ENCODE measurements at regions not wholly inside any gene's neighbourhood (a gene's known extent, or its start where the extent isn't known, plus 50 kb on each side); places are given as distances from the start of the nearest gene placed in this dataset.

DNA sequence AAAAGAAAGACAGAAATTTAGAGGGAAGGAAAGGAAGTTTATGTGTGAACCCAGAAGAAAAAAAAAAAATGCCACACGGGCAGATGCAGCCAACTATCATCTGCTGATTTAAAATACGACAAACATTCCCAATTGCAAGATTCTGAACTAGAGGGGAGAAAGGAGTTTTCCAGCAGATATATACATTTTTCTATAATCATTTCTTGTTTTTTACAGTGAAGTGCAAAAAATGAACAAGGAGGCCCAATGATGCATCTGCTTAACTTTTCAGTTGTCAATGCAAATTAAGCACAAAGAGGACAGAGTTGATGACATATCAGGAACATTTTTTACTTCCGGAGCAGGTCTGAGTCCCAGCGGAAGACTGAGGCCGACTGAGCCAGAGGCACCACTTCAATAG, 144.7 kb downstream of the MYCN start:
- H3K36me3 ChIP-seq (replicated peaks): no peaks in the 10 kb centered on the region
- TF ChIP-seq, protein P1, sequence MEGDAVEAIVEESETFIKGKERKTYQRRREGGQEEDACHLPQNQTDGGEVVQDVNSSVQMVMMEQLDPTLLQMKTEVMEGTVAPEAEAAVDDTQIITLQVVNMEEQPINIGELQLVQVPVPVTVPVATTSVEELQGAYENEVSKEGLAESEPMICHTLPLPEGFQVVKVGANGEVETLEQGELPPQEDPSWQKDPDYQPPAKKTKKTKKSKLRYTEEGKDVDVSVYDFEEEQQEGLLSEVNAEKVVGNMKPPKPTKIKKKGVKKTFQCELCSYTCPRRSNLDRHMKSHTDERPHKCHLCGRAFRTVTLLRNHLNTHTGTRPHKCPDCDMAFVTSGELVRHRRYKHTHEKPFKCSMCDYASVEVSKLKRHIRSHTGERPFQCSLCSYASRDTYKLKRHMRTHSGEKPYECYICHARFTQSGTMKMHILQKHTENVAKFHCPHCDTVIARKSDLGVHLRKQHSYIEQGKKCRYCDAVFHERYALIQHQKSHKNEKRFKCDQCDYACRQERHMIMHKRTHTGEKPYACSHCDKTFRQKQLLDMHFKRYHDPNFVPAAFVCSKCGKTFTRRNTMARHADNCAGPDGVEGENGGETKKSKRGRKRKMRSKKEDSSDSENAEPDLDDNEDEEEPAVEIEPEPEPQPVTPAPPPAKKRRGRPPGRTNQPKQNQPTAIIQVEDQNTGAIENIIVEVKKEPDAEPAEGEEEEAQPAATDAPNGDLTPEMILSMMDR (IDR thresholded peaks at IDR 0.05; ENCODE audit: low read depth, low read length, missing control alignments): no peak
- in situ Hi-C loops (cut with HindIII; ENCODE audit: low pct_ligation_motif_present, low sequenced_read_pairs): no loop called here
- H3K27me3 ChIP-seq (replicated peaks): no peaks in the 10 kb centered on the region
- H3K4me3 ChIP-seq (ENCODE audit: low read depth, low read length): no peak overlapping the region
- H3K27ac ChIP-seq: no peak overlapping the region
- no peak for DNase-seq

DNA sequence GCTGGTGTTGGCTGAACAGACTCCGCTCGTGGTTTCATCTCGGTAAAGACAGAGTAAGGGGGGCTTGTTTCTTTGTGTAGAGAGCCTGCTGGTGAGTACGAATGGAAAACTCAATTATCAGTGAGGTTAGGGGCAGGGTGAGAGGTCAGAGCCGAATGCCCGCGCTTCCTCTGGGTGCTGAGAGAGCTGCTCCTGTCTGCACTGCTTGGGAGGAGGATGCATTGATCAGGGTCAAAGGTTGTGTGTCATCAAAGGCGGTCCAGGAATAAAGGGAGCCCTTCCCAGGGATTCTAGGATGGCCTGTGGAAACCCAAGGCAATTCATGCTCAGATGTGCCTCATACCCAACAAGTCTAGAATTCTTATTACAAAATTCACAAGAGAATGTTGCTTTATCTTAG, 143.9 kb downstream of the MYCN start:
- Histone ChIP-seq H3K36me3 (replicated peaks) (no peaks in the 10 kb centered on the region), H3K27ac (no peak overlapping the region), H3K4me3 (ENCODE audit: low read depth, low read length) (no peak overlapping the region), H3K27me3 (replicated peaks) (no peaks in the 10 kb centered on the region)
- in situ Hi-C loops (cut with HindIII; ENCODE audit: low pct_ligation_motif_present, low sequenced_read_pairs): no loop called here
- TF ChIP-seq, protein P1 (IDR thresholded peaks at IDR 0.05; ENCODE audit: low read depth, low read length, missing control alignments): no peak
- no peak for DNase-seq

DNA sequence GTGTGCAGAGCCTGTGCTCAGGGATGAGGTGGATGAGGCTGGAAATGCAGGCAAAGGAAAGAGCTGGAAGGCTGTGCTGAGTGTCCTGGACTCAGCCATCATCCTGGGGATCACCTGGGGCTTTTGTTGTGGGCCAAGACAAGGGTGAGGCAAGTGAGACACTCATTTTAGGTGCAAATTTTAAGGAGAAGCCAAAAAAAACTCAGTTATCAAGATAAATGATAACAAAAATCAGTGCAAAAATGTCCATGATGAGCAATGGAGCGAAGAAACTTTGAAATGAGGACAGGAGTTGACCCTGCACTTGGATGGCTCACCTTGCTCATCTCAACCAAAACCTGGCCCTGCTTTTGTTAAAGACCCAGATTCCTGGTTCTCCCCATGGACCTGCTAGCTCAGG, 141.9 kb downstream of the MYCN start:
- in situ Hi-C loops (cut with HindIII; ENCODE audit: low pct_ligation_motif_present, low sequenced_read_pairs): no loop called here
- TF ChIP-seq, protein P1 (IDR thresholded peaks at IDR 0.05; ENCODE audit: low read depth, low read length, missing control alignments): no peak

DNA sequence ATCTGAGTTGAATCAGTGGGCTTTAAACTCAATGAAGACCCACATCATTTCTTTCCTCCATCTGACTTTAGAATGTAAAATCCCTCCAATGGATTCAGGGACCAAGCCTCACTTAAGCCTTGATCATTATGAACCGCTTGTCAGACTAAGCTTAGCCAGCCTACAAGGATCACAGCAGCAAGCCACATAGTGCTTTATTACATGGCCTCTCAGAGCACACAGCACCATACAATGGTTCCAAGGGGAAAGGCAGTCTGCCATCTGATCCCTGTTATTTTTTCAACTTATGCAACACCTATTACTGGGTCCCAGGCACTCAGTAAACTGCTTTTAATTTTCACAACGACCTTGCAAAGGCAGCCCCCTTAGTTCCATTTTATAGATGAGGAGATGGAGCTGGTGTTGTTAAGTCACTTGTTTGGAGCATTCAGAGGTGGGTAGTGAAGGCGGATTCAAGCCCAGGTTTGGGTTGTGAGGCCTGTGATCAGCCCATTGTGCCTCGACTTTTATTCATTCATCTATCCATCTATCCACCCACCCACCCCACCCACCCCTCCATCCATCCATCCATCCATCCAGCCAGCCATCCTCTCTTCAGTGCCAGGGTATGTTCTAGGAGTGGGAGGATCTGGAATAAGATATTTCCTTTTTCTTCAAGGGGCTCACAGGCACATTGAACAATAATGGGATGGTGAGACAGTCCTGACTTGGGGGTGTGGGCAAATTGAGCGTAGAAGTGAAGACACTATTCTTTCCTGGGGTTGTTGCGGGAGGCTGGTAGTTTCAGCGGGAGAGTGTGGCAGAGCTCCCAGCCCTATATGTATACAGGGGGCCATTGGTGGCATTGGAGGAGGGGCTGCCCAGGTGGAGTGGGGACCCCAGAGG, 141.2 kb downstream of the MYCN start:
- TF ChIP-seq, protein P1 (IDR thresholded peaks at IDR 0.05; ENCODE audit: low read depth, low read length, missing control alignments): no peak
- H3K27me3 ChIP-seq (replicated peaks): no peaks in the 10 kb centered on the region
- H3K4me3 ChIP-seq (ENCODE audit: low read depth, low read length): no peak overlapping the region
- no peaks in the 10 kb centered on the region for H3K36me3 ChIP-seq (replicated peaks)
- no peak overlapping the region for H3K27ac ChIP-seq
- in situ Hi-C loops (cut with HindIII; ENCODE audit: low pct_ligation_motif_present, low sequenced_read_pairs): no loop called here
- no peak for DNase-seq

More for the DNA sequence above, 141.9 kb downstream of the MYCN start:
- DNase-seq: no peak
- Histone ChIP-seq H3K36me3 (replicated peaks) (no peaks in the 10 kb centered on the region), H3K27me3 (replicated peaks) (no peaks in the 10 kb centered on the region), H3K27ac (no peak overlapping the region), H3K4me3 (ENCODE audit: low read depth, low read length) (no peak overlapping the region)

DNA sequence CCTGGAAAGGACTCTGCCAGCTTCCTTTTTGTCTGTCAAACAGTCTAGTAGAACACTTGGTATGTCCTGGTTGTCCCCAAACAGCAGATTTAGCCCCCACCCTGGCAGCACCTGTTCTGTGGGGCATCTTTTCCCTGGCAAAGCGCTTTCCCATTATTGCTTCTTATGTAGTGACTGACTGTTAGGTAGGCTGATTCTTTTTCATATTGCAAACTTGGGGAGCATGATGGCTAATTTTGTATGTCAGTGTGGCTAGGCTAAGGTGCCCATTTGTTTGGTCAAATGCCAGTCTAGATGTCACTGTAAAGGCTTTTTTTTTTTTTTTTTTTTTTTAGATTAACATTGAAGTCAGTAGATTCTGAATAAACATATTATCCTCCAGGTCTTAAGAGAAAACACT, 140.2 kb downstream of the MYCN start:
- DNase-seq: no peak
- in situ Hi-C loops (cut with HindIII; ENCODE audit: low pct_ligation_motif_present, low sequenced_read_pairs): no loop called here
- TF ChIP-seq, protein P1 (IDR thresholded peaks at IDR 0.05; ENCODE audit: low read depth, low read length, missing control alignments): no peak

More for the DNA sequence above, 140.2 kb downstream of the MYCN start:
- Histone ChIP-seq H3K27me3 (replicated peaks) (no peaks in the 10 kb centered on the region), H3K36me3 (replicated peaks) (no peaks in the 10 kb centered on the region), H3K27ac (no peak overlapping the region), H3K4me3 (ENCODE audit: low read depth, low read length) (no peak overlapping the region)

Measured in brain microvascular endothelial cell (primary cell).